Fibroblast of villous mesenchyme (primary cell): ENCODE measurements at regions not wholly inside any gene's neighbourhood (a gene's known extent, or its start where the extent isn't known, plus 50 kb on each side); places are given as distances from the start of the nearest gene placed in this dataset.

ENCODE experiments used
- DNase-seq: peaks from one replicate; pipeline ENCODE4 v3.0.0-alpha.2; 2010; ENCODE audit warnings: low read depth
- H3K4me3 ChIP-seq: 2 replicates; pipeline ENCODE4 v1.5.1; 2011; ENCODE audit warnings: low read depth, mild to moderate bottlenecking, low read length
- CTCF ChIP-seq: IDR thresholded peaks from 2 replicates; pipeline ENCODE4 v1.5.1; 2012; ENCODE audit warnings: low read depth, mild to moderate bottlenecking, low read length; ENCODE audit not compliant: insufficient read depth

DNA sequence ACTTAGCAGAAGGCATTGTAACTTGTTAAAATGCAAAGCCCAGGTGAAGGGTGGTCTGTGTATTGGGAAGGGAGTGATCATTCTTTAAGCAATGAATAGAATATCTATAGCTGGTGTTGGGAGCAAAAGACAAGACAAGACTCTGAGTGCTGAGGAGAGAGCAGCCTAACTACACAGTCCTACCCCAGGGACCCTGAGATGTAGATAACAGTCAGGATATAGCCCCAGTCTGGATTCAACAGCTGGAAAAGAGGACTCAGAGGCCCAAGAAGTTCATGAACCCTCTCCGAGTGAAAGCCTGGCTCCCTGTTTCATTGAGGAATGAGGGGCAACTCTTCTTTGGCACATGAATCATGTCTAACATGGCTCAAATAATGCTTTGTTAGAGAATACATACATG is 310.7 kb upstream of the SLC14A2 start:
- H3K4me3 ChIP-seq: no peak overlapping the region
- TF ChIP-seq CTCF: no peak
- DNase-seq: no peak

DNA sequence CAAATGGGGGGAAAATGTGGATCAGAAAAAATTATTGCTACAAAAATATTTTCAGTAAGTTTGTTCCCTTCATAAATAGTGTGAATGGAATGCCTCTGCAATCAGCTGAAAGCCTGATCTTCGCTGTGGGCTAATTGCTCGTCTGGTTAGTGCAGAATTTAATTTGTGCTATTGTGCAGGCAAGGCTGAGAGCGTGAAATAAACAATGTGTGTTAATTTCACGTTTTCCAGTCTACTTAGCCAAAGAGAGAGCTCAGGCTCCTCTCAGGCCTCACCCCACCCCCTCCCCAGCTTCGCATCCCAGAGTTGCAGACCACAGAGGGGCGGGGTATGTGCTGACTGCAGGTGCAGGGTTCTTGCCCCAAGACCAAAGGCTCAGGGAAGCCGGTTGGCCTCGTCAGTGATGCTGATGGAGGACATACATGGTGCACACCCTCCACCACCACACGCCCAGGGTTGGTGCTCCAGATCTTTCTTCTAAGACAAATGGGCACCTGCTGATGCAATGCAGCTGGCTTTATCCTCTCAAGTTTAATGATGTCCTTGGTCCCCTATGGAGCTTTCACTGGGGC is 302.6 kb upstream of the SLC14A2 start:
- no peak for DNase-seq
- H3K4me3 ChIP-seq: no peak overlapping the region
- no peak for TF ChIP-seq CTCF

DNA sequence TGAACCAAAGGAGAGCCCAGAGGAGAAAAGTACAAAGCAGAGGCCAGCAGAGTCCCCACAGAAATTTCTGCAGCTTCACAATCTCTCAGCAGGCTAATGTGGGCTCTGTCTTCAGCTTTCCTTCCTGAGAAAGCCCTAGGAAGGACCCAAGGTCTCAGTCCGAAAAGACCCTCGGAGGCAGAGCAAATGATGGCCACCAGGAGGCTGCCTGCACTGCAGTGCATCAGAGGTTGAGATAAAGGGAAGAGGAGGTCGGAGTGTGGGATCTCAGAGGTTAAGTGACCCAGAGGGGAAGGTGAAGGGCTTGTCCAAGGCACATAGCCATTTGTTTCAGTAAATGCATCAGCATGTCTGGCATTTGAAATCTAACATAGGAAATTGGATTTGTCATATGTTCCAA is 299.1 kb upstream of the SLC14A2 start:
- H3K4me3 ChIP-seq: no peak overlapping the region
- DNase-seq: no peak
- TF ChIP-seq CTCF: no peak

- no peak for TF ChIP-seq CTCF
- no peak overlapping the region for H3K4me3 ChIP-seq
- no peak for DNase-seq
These were observed 297.2 kb upstream of the SLC14A2 start for GRCh38 chr18:45317948-45318640.

GRCh38 chr18:45320724-45321123 is 294.6 kb upstream of the SLC14A2 start:
- peak; percentile 30 for DNase-seq
- H3K4me3 ChIP-seq: no peak overlapping the region
- no peak for TF ChIP-seq CTCF

DNA sequence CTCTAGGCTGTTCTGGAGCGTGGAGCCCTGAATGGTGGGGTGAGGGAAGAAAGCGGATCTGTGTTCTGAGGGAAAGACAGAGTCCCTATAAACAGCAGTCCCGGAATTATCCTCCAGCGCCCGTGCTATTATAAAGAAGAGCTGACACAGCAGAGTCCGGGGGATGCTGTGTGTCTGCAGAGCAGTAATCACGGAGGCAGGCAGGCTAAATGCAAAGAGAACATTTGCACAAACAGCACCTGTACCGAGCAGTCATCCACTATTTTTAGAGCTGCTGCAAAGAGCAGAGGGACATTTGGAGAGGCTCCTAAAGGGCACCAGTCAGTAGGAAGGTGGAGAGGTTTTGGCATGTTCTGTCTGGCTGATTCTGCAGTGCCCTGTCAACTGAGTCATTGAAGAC is 293.8 kb upstream of the SLC14A2 start:
- no peak overlapping the region for H3K4me3 ChIP-seq
- no peak for DNase-seq
- TF ChIP-seq CTCF: no peak

GRCh38 chr18:45322343-45322742 is 292.9 kb upstream of the SLC14A2 start:
- DNase-seq: no peak
- no peak for TF ChIP-seq CTCF
- no peak overlapping the region for H3K4me3 ChIP-seq
